ENCODE measurements at regions not wholly inside any gene's neighbourhood (a gene's known extent, or its start where the extent isn't known, plus 50 kb on each side); places are given as distances from the start of the nearest gene placed in this dataset.

DNA sequence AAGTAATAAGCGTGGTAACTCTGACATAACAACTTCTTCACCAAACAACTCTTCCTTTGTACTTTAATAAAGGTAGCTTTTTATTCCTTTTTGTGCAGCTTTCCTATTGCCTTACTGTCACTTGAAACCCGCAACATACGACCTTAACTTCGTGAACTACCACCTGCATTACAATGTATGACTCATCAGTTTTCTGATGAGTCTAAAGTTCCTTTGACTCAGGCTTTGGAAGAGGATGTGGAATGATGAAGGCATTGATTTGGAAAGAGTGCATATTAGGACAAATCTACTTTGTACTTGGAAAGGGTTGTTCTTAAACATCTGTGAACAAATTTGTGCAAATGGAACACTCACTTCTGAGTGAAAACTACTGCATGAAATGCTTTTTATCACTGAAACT, 1012.1 kb downstream of the TMEM182 start:
- intact Hi-C loops (cut with micrococcal nuclease), result no loop called here
- no peak overlapping the region for H3K27ac Mint-ChIP-seq (ENCODE audit: low read depth, unreplicated experiment)
- ChIA-PET POLR2A (interaction anchor here (0.6 kb wide), 1 partner anchor 18 kb away, joined by 3 read pairs; no protein-coding TSS in a partner anchor), CTCF (interaction anchor here (0.6 to 1.6 kb wide), 2 partner anchors 8 to 1197 kb away, joined by 3 to 4 read pairs; no protein-coding TSS in a partner anchor)
- no peak overlapping the region for H3K4me3 Mint-ChIP-seq (ENCODE audit: unreplicated experiment)
- peak; percentile 18 for DNase-seq (ENCODE audit: unreplicated experiment)
- no peaks in the 10 kb centered on the region for H3K36me3 Mint-ChIP-seq (ENCODE audit: insufficient read depth, unreplicated experiment)
- BruUV-seq (replicated peaks), result no TSS peak
- no peaks in the 10 kb centered on the region for H3K4me1 Mint-ChIP-seq (ENCODE audit: insufficient read depth, unreplicated experiment)
- H3K9me3 Mint-ChIP-seq (ENCODE audit: unreplicated experiment), result peaks cover 8% of the 10 kb centered on the region
- TF ChIP-seq, protein P1, sequence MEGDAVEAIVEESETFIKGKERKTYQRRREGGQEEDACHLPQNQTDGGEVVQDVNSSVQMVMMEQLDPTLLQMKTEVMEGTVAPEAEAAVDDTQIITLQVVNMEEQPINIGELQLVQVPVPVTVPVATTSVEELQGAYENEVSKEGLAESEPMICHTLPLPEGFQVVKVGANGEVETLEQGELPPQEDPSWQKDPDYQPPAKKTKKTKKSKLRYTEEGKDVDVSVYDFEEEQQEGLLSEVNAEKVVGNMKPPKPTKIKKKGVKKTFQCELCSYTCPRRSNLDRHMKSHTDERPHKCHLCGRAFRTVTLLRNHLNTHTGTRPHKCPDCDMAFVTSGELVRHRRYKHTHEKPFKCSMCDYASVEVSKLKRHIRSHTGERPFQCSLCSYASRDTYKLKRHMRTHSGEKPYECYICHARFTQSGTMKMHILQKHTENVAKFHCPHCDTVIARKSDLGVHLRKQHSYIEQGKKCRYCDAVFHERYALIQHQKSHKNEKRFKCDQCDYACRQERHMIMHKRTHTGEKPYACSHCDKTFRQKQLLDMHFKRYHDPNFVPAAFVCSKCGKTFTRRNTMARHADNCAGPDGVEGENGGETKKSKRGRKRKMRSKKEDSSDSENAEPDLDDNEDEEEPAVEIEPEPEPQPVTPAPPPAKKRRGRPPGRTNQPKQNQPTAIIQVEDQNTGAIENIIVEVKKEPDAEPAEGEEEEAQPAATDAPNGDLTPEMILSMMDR (IDR thresholded peaks at IDR 0.05; ENCODE audit: unreplicated experiment), result no peak
- no peaks in the 10 kb centered on the region for H3K27me3 Mint-ChIP-seq (ENCODE audit: insufficient read depth, unreplicated experiment)

DNA sequence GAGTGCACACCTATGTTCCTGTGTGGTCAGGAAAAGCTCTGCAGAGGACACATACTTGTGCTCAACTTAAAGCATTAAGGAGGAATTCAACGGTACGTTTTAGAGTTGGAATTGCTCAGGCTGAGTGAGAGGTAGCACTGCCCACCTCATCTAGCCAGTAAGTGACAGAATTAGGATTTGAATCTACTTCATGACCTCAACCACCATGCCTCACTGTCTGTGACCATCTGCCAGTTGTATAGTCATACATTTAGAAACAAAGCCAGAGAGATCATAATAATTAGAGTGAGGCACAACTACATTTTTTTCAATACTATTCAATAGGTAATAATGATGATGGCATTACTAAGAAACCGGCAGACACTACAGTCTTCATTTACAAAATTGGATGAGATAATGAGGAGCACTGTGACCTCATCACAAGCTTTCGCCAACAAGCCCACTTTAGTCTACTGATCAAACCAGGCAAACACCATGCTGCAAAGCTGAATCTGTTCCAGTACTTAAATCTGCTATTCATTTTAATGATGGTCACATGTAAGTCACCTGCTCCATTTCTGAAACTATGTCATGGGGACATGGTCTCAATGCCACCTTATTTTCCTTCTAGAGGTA, 1018.4 kb downstream of the TMEM182 start:
- Mint-ChIP-seq H3K9me3 (ENCODE audit: unreplicated experiment) (peaks cover 8% of the 10 kb centered on the region), H3K27ac (ENCODE audit: low read depth, unreplicated experiment) (no peak overlapping the region), H3K27me3 (ENCODE audit: insufficient read depth, unreplicated experiment) (peaks cover 31% of the 10 kb centered on the region), H3K4me1 (ENCODE audit: insufficient read depth, unreplicated experiment) (no peaks in the 10 kb centered on the region), H3K4me3 (ENCODE audit: unreplicated experiment) (no peak overlapping the region), H3K36me3 (ENCODE audit: insufficient read depth, unreplicated experiment) (no peaks in the 10 kb centered on the region)
- ChIA-PET CTCF (interaction anchor here (0.6 kb wide), 1 partner anchor 1148 kb away, joined by 3 read pairs; no protein-coding TSS in a partner anchor), POLR2A (no interaction called here)
- intact Hi-C loops (cut with micrococcal nuclease), result no loop called here
- TF ChIP-seq, protein P1 (IDR thresholded peaks at IDR 0.05; ENCODE audit: unreplicated experiment), result no peak
- BruUV-seq (replicated peaks), result no TSS peak
- DNase-seq (ENCODE audit: unreplicated experiment), result no peak

DNA sequence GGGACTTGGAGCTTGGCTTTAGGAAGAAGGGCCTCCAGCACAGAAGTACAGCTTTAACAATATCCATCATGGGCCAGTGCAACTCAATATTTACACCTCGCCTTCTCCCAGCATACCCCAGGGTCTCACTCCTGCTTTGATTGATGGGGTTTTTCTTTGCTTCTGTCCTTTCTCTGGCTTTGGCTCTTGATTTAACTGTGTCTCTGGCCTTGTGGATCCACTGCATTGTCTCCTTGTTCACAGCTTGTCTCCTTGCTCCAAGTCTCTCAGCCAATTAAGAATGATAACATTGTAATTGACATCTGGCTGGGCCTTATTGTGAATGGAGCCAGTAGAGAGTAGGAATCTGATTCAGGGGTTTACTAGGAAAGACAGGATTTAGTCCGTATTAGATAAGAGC, 1019.5 kb downstream of the TMEM182 start:
- peaks cover under 1% of the 10 kb centered on the region for H3K9me3 Mint-ChIP-seq (ENCODE audit: unreplicated experiment)
- H3K27ac Mint-ChIP-seq (ENCODE audit: low read depth, unreplicated experiment), result no peak overlapping the region
- intact Hi-C loops (cut with micrococcal nuclease), result no loop called here

DNA sequence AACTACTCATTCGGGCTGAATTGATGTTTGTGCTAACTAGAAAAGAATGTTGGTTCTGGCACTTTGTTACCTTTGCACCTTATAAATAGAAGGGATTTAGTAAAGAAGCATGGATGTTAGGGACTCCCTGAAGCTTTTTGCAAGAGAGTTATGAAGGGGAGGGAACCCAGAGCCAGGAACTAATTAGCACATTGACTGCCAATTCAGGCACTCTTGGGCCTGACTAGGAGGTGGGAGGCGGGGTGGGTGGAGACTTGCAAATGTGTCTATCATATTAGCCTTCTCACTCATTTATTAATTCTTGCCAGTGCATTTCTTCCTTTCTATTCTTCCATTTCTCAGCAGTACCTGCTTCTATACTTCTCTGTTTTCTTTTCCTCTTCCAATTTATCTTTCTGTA, 1022.4 kb downstream of the TMEM182 start:
- Mint-ChIP-seq H3K36me3 (ENCODE audit: insufficient read depth, unreplicated experiment) (no peaks in the 10 kb centered on the region), H3K4me3 (ENCODE audit: unreplicated experiment) (no peak overlapping the region), H3K9me3 (ENCODE audit: unreplicated experiment) (no peaks in the 10 kb centered on the region), H3K4me1 (ENCODE audit: insufficient read depth, unreplicated experiment) (no peaks in the 10 kb centered on the region), H3K27me3 (ENCODE audit: insufficient read depth, unreplicated experiment) (peaks cover 31% of the 10 kb centered on the region), H3K27ac (ENCODE audit: low read depth, unreplicated experiment) (no peak overlapping the region)
- POLR2A ChIA-PET, result no interaction called here
- CTCF ChIA-PET, result no interaction called here
- BruUV-seq (replicated peaks), result no TSS peak
- TF ChIP-seq, protein P1 (IDR thresholded peaks at IDR 0.05; ENCODE audit: unreplicated experiment), result no peak
- intact Hi-C loops (cut with micrococcal nuclease), result no loop called here
- no peak for DNase-seq (ENCODE audit: unreplicated experiment)

More for the DNA sequence above, 1019.5 kb downstream of the TMEM182 start:
- TF ChIP-seq, protein P1 (IDR thresholded peaks at IDR 0.05; ENCODE audit: unreplicated experiment), result no peak
- Mint-ChIP-seq H3K27me3 (ENCODE audit: insufficient read depth, unreplicated experiment) (peaks cover 31% of the 10 kb centered on the region), H3K4me1 (ENCODE audit: insufficient read depth, unreplicated experiment) (no peaks in the 10 kb centered on the region), H3K4me3 (ENCODE audit: unreplicated experiment) (no peak overlapping the region), H3K36me3 (ENCODE audit: insufficient read depth, unreplicated experiment) (no peaks in the 10 kb centered on the region)
- no TSS peak for BruUV-seq (replicated peaks)
- ChIA-PET CTCF (interaction anchor here (0.6 to 0.7 kb wide), 2 partner anchors 675 to 1246 kb away, joined by 3 to 6 read pairs; no protein-coding TSS in a partner anchor), POLR2A (interaction anchor here (0.6 kb wide), 1 partner anchor 81 kb away, joined by 4 read pairs; no protein-coding TSS in a partner anchor)
- no peak for DNase-seq (ENCODE audit: unreplicated experiment)
